Fibroblast of skin of back (primary cell): ENCODE measurements at regions not wholly inside any gene's neighbourhood (a gene's known extent, or its start where the extent isn't known, plus 50 kb on each side); places are given as distances from the start of the nearest gene placed in this dataset.

Source experiments
- DNase-seq: peaks from one replicate; pipeline ENCODE4 v3.0.0-alpha.2; 2013

- no peak for DNase-seq
Measured at GRCh38 chr22:48262596-48263430, 1500.4 kb downstream of the TBC1D22A start.

DNA sequence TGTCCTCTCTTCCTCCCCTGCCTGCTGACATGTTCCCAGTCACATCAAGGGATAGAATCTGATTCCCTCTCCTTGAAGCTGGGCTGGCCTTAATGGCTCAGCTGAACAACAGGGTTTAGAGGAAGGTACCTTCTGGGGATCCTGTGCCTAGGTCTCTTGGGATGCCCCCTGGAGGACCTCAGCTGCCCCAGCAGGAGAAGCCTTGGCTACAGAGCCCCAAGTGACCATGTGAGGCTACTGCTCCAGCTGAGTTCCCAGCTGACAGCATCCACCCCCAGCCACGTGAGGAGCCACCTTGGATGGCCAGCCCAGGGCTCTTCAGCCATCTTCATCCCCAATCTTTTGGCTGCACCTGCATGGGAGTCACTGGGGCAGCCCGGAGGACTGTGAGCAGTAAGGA, 1499.3 kb downstream of the TBC1D22A start:
- no peak for DNase-seq

- no peak for DNase-seq
Measured at GRCh38 chr22:48261048-48261621, 1498.7 kb downstream of the TBC1D22A start.

GRCh38 chr22:48259991-48260670, 1497.7 kb downstream of the TBC1D22A start:
- DNase-seq, result no peak

DNA sequence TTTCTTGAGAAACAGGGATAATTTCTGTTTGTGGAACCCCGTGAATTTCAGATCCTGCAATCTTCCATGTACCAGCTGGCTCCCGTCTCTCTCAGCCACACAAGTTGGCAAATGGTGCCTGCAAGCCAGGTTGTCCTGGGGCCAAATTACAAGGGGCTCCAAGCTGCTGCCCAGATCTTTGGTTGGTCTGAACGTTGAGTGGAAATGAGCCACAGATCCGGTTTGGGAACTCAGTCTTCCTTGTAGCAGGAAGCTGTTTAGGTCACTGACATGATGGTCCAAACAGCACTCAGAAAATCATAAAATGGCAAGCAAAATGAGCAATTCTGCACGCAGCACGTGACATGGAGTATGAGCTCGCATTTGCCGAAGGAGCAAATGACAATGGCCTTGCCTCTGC, 1496.4 kb downstream of the TBC1D22A start:
- no peak for DNase-seq

DNA sequence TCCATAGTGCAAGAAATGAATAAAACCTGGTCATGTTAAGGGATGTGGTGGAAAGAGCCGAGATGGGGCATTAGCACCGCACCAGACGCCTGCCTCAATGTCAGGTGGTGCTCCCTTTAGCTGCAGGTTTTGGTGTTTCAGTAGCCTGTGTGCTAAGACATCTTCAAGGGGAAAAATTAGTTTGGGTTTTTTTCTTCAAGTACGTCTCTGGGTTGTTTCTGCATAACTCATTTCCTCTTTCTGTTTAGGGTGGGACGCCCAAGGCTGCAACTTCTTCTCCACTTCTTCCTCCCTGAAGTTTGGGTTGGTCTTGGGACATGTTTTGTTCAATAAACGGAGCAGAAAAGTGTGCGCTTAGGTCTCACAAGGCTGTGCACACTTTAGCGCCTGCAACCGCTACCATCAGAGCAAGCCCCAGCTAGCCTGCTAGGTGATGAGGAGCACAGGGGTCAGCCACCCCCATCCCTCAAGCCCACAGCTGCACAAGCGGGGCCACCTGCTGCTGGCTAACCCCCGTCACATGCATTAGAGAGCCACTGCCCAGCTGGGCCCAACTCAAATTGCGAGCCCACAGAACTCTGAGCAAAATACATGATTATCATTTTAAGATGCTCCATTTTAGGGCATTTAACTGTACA, 1495.7 kb downstream of the TBC1D22A start:
- no peak for DNase-seq

DNA sequence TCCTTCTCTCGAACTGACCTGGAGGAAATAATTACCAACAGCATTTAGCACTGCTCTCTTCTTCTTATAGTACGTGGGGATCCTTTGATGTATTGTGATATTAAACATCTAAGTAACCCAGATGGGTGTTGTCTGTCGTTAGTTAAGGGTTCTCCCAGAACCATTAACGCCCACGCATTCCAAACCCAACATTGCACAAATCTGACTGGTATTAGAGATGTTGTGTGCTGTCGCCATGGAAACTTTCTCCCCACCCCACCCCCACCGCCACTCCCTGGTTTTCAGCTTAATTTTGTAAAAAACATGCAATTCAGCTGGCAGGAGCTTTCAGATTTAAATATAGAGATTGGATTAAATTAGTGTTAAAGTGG, 1495.2 kb downstream of the TBC1D22A start:
- no peak for DNase-seq

GRCh38 chr22:48256776-48257684, 1494.6 kb downstream of the TBC1D22A start:
- DNase-seq, result no peak

DNA sequence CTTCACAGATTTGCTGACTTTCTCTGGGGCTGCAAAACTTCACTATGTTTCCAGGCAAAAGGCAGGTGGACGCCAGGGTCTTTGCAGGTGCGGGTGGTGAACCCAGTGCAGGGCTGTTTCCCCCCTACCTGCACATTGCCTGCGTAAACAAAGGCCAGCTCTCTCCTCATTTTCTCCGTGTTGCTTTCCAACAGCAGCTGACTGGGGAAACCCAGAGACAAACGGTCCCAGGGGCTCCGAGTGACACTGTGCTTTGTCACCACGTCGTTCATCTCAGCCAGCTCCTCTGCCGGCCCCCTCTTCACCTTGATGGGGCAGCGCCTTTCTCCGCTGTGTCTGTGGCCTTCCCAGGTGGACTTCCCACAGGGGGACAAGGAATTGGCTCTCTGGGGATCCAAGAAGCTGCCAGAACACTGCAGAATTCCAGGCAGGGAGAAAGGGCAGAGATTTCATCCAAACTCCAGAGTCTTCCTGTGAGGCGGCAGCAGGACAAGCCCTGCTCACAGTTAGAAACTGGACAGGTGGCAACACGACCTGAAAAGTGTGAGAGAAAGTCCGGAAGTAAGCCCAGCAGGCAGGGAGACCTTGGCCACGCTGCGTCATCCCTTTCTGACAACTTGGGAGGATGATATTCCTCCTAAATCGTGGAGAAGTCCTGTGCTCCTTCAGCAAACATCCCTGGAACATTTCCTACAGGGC, 1493.7 kb downstream of the TBC1D22A start:
- DNase-seq, result no peak

DNA sequence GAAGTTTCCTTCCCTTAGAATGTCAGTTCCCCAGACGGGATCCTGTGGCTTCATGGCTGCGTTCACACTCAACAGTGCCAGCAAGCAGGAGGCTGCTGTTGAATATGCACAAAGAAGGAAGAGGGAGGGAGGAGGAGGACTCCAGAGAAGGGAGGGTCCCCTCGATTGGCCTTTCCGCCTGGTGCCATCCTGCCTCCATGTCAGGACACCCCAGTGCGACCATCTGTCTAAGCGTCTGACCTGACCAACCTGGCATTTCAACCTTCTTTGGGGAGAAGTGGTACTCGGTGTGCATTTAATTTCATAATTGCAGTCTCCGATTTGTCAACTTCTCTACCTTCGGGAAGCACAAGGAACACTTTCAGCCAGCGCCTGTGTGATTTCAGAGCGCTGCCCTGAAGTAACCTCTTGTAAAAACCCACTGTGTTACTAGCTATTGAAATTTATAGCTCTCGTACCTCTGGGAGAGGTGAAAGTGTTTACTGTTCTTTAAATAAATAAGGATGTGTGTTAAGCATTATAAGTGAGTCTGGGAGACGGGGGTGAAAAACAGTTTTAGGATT, 1491.9 kb downstream of the TBC1D22A start:
- DNase-seq, result no peak

GRCh38 chr22:48253573-48253972, 1491.1 kb downstream of the TBC1D22A start:
- DNase-seq, result no peak

GRCh38 chr22:48253136-48253535, 1490.7 kb downstream of the TBC1D22A start:
- DNase-seq, result no peak

- no peak for DNase-seq
Measured at GRCh38 chr22:48251629-48252028, 1489.2 kb downstream of the TBC1D22A start.

GRCh38 chr22:48250937-48251530, 1488.6 kb downstream of the TBC1D22A start:
- DNase-seq, result no peak

DNA sequence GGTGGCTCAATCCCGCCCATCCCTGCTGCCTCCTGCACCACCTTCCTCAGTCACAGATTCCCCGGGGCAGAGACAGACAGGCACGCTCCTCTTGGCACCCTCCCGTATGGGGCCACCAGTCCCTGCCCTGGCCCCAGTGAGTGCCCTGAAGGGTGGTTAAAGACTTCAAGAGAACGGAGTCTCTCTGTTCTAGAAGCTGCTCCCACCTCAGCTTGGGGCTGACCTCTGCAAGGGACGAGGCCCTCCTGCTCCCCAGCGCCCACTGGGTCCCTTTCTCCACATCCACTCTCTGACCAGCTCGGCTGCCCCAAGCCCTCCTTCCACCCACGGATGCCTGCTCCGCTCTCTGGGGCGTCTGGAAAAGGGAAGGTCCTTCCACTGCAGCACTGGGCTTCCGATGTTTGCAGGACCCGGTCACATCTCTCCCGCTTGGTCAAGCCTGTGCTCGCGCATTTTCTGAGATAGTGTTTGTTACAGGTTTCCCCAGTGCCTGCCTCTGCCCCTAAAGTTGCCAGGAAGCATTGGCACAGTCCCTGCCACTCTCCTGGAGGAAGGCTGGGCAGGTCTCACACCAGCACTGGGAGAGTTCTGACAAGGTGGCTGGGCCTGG, 1487.9 kb downstream of the TBC1D22A start:
- no peak for DNase-seq

DNA sequence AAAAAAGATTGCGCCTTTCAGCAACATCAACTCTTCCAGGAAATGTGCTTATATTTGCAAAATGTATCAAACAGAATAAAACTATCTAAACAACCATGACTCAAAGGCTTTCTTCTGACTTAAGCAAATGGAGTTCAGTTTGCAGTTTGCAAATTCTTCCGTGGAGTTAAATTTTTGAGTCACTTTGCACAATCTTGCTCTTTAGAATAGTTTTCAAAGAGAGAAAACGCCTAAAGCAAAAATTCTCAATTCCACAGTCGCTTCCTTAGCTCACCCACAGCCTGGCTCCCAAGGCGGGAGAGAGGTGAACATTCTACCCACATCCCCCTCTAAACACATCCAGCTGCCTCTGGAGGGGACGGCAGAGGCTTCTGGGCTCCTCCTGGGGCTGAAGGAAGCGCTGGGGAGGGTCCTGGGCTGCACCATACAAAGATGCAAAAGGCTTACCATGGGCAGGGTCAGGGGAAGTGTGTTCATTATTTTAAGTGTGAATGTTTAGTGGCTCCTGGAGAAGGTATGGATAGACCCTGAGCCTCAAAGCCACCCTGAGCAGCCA, 1487.3 kb downstream of the TBC1D22A start:
- DNase-seq, result no peak

- no peak for DNase-seq
Measured at GRCh38 chr22:48248901-48249455, 1486.5 kb downstream of the TBC1D22A start.

- DNase-seq, result no peak
Measured at GRCh38 chr22:48247829-48248228, 1485.4 kb downstream of the TBC1D22A start.

GRCh38 chr22:48245196-48245485, 1482.7 kb downstream of the TBC1D22A start:
- no peak for DNase-seq
